Stimulated activated naive CD4-positive, alpha-beta T cell treated with Interleukin-2 at 50 U/mL for 16 hours (primary cell): ENCODE measurements at regions not wholly inside any gene's neighbourhood (a gene's known extent, or its start where the extent isn't known, plus 50 kb on each side); places are given as distances from the start of the nearest gene placed in this dataset.
"Not testable (repeated sequence)": the region's sequence is repeated elsewhere in the genome, so short reads cannot be mapped to it uniquely, and the experiment has no call there.

Experiments used
- DNase-seq: peaks from one replicate; lab custom pipeline; 2025; lab: John Stamatoyannopoulos, UW

DNA sequence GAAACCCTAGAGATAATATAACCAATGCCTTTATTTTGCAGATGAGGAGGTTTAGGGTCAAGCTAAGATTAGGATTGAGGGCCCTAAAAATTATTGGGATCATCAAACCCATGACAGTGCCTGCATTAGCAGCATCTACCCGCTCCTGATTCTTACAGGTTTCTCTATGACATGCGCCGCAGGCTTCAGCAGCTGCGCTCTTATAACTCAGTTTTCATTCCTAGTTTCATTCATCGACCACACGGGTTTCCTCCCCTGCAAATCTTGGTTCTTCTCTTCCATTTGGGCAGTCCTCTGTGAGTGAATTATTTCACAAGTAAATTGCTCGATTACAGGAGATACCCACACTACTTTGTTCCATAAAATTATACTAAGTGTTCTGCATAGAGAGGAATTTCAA is 137.2 kb downstream of the SLC24A2 start:
- DNase-seq, result no peak

- DNase-seq, result no peak
These were observed 138.5 kb downstream of the SLC24A2 start for GRCh38 chr9:19650312-19650711.

GRCh38 chr9:19649336-19650041 is 139.3 kb downstream of the SLC24A2 start:
- DNase-seq, result no peak

DNA sequence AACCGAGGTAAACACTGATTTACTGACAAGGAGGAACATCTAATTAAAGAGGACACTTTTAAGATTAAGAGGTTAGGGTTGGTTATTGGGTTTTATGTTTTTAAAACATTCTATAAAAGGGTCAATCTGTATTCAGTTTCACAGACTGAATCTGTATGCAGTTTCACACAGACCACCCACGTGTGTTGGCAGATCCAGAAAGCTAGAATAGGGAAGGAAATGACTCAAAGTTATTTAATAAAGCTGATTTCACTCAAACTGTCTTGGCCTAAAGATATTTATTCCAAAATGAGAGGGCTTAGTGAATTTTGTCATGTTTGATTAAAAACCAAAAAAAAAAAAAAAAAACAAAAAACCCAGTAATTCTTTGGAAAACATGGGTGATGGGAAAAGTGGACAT is 140.2 kb downstream of the SLC24A2 start:
- DNase-seq, result no peak

GRCh38 chr9:19643875-19644274 is 145.0 kb downstream of the SLC24A2 start:
- DNase-seq, result no peak

DNA sequence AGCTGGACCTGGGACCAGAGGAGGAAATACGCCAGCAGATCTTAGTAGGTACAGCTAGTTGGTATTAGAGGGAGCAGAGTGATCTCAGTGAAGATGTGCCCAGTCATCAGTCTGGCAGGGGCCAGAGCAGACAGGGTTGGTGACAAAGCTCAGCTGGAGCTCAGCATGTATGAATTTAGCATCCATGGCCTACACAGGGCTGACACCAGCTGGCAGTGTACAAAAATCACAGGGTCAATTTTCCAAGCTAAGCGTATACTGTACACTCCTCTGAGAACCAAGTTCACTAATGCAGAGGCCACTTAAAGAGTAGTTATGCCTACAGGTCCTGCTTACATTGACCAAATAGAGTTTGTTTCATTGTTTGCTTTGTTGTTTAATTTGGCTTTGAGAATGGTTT is 146.6 kb downstream of the SLC24A2 start:
- no peak for DNase-seq

DNA sequence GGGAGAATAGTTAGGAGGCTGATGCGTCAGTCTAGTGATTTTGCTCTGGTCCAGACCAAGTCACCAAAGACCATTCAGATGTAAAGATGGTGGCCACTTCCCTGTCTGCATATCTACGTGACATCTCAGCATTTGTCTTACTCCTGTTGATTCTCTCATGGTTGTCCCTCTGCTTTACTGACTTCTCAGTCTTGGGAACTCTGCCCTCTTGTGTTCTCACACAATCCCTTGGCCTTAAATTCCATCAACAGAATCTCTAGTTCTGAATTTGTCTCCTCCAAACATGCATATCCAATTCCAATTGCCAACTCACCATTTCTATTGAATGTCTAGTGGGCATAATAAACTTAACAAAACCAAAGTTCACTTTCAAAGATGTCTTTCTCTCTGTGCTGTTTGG is 147.8 kb downstream of the SLC24A2 start:
- DNase-seq, result no peak

- no peak for DNase-seq
These were observed 148.8 kb downstream of the SLC24A2 start for GRCh38 chr9:19640014-19640413.

GRCh38 chr9:19637084-19637483 is 151.8 kb downstream of the SLC24A2 start:
- no peak for DNase-seq

GRCh38 chr9:19634881-19635280 is 154.0 kb downstream of the SLC24A2 start:
- DNase-seq, result no peak

GRCh38 chr9:19631181-19631580 is 157.7 kb downstream of the SLC24A2 start:
- DNase-seq, result no peak

DNA sequence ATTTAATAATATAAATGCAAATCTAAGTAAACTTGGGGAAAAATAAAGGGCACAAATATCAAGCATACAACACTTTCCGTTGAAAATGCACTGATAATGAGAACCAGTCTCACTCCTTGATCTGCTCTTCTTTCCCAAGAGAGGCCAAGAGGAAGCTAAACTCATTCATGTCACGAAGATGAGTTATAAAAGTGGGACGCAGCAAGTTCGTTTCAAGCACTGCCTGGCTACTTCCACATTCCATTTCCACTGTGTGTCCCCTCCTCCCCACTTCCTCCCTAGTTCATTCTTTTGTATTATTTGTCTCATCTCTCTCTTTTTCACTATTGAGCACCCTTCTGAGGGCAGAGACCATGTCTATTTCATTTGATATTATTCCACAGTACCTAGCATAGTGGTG is 158.1 kb downstream of the SLC24A2 start:
- DNase-seq, result no peak

DNA sequence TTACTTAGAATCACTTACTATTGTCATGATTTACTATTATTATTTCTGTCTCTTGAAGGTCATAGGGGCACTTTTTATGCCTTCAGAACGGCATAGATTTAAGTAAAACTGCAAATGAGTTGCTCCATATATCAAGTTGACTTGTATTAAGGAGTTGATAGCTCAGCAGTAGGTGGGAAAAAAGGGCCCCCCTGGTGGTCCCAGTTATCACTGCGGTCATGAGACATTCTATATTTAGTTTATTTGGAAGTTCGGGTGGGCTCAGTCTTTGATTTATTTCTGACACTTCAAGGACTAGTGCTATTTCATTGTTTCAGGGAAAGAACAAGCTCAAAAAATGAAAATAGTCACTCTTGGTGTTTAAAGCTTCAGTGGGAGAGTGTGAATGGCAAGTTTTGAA is 159.3 kb downstream of the SLC24A2 start:
- DNase-seq, result no peak

DNA sequence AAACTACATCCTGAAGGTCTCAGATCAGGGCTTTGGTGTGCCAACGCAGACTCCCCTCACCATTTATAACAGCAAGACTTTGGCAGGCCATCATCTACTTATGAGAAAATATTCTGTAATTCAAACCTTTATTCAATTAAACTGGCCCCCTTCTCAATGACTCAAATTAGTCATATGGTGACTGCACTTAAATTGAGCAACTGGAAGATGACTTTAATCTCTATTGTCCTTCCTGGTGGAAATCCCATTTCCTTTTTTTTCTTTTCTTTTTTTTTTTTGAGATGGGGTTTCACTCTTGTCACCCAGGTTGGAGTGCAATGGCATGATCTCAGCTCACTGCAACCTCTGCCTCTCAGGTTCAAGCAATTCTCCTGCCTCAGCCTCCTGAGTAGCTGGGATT is 163.4 kb downstream of the SLC24A2 start:
- DNase-seq, result not testable (repeated sequence)

GRCh38 chr9:19624519-19624918 is 164.3 kb downstream of the SLC24A2 start:
- no peak for DNase-seq

- DNase-seq, result no peak
These were observed 164.9 kb downstream of the SLC24A2 start for GRCh38 chr9:19623941-19624340.

DNA sequence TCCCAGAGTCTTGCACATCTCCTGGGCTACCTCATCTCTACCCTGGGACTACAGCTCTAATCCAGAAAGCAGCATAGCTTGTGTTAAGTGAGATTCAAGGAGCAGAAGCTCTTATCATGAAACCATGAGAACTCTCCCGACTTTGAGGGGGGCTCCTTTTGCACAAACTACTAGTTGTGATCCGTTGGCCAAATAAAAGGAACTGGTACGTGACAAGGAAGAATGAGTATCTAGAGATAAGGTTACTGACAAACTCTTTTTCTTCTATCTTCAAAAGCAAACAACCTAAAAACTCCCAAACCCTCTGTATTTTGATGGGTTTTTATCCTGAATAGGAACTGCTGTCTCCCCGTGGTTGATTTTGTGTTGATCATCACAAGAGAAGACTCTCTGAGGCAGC is 168.5 kb downstream of the SLC24A2 start:
- no peak for DNase-seq

DNA sequence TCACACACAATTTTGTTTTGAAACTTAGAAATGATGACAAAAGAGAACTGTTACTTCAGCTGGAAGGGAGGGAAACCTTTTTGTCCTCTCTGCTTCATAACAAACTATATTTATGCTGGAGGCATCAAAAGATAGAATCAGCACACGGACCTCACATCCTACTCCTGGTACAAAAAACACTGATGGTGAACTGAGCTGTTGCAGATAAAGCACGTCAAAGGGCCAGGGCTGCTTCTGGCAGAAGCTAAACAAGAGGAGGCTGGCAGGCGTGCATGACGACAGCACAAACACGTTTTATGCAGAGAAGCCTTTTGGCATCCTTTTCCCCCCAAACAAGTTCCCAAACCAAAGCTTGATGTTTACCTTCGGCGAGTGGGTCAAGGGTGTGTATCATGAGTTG is 169.6 kb downstream of the SLC24A2 start:
- no peak for DNase-seq

DNA sequence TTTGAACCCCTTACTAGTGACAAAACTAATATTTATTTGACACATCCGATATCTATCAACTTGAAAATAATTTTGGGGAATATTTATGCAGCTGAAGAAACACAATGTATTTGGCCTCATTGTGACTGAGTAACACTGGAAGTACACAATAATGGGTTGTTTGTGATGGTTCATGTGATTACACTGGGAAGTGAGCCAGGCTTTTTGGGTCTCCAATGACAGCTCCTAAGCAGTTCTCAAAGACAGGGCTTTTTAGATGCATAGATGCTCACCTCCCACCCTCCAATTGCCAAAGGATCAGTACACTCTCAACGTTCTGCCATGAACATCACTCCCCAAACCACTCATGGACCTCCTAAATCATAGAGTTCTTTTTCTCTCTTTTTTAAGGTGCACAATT is 170.0 kb downstream of the SLC24A2 start:
- no peak for DNase-seq

GRCh38 chr9:19615036-19615624 is 173.7 kb downstream of the SLC24A2 start:
- no peak for DNase-seq

- DNase-seq, result no peak
These were observed 174.5 kb downstream of the SLC24A2 start for GRCh38 chr9:19614294-19614693.

DNA sequence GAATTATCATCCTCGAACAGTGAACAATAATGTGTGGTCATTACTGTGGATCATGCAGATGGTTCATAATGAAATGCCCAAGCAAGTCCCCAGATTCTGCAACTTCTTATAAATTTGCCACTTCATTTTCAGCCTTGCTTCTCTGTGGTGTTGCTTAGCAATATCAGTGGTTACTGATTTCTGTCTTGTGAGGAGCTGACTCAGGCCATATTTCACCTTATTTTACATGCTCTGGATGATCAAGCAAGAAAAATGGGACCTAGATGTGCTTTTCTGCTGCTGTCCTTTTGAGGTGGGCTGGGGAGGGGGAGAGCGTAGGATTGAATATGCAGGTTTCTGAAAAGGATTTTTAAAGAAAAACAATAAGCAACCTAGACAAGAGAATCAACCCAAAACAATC is 188.3 kb downstream of the SLC24A2 start:
- no peak for DNase-seq

DNA sequence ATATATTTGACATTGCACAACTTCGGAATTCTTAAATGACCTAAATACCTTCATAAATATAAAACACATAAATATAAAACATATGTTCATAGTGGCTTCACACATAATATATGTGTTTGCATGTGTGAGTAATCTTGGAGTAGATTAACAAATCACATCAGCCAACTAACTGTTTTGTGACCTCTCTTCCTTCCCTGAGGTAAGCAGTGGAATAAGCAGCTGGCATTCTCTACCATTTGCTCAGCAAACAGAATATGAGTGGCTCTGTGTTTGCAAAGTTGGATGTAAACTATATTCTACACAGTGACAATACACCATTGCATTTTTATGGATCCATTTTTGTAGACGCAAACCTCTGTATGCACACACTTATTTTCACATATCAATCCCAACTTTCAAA is 189.9 kb downstream of the ACER2 start:
- no peak for DNase-seq

- DNase-seq, result no peak
These were observed 188.4 kb downstream of the ACER2 start for GRCh38 chr9:19597176-19597575.
